Upper lobe of right lung (tissue), 1 donor: ENCODE measurements at regions not wholly inside any gene's neighbourhood (a gene's known extent, or its start where the extent isn't known, plus 50 kb on each side); places are given as distances from the start of the nearest gene placed in this dataset.

Source experiments
- ATAC-seq: fragments of 200-7000 bp; cut with Tn5 transposase; one replicate; pipeline ENCODE4 v1.9.1; 2020; ENCODE audit warnings: mild to moderate bottlenecking, moderate library complexity
- DNase-seq: peaks from one replicate; pipeline ENCODE4 v3.0.0-alpha.2; 2020
- H3K27ac ChIP-seq: fragments of 200-600 bp; one replicate; pipeline ENCODE4 v1.8.0; 2022
- H3K27me3 ChIP-seq: fragments of 200-600 bp; one replicate; pipeline ENCODE4 v1.8.0; 2022; ENCODE audit warnings: mild to moderate bottlenecking
- H3K36me3 ChIP-seq: fragments of 200-600 bp; one replicate; pipeline ENCODE4 v1.8.0; 2022
- H3K4me1 ChIP-seq: fragments of 200-600 bp; one replicate; pipeline ENCODE4 v1.8.0; 2022
- H3K4me3 ChIP-seq: fragments of 200-600 bp; one replicate; pipeline ENCODE4 v1.8.0; 2022; ENCODE audit warnings: mild to moderate bottlenecking
- H3K9me3 ChIP-seq: fragments of 200-600 bp; one replicate; pipeline ENCODE4 v1.8.0; 2022
- CTCF ChIP-seq: fragments of 200-600 bp; IDR thresholded peaks from one replicate; pipeline ENCODE4 v1.8.0; 2022; ENCODE audit warnings: antibody characterized with exemption
- intact Hi-C: fragments of 100-400 bp; cut with DNase I; formaldehyde crosslinking; loops from one replicate; pipeline ENCODE4 v1.11.0; 2022
- donor health status: DM: no; HTN: yes; CAD: no; lungs with severe emphysema.

DNA sequence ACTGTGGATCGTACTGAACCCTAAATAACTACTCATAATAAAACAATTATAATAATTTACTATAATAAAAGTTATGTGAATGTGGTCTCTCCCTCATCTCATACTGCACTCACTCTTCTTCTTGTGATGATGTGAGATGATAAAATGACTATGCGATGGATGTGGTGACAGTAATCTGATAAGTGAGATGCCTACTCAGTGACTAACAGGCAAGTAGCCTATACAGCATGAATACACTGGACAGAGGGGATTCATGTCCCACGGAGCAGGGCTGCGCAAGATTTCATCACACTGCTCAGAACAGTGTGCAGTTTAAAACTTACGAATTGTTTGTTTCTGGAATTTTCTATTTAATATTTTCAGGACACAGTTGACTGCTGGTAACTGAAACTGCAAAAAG lies 304.0 kb downstream of the DUSP10 start:
- no peak for TF ChIP-seq CTCF
- Histone ChIP-seq H3K27ac (no peak overlapping the region), H3K9me3 (no peaks in the 10 kb centered on the region), H3K4me1 (peaks cover 16% of the 10 kb centered on the region), H3K27me3 (no peaks in the 10 kb centered on the region), H3K4me3 (no peak overlapping the region), H3K36me3 (no peaks in the 10 kb centered on the region)
- DNase-seq (no peak), ATAC-seq (no peak)
- intact Hi-C loops = loop anchor here (10.0 kb wide), 2 partner anchors 173 to 553 kb away; no protein-coding TSS in a partner anchor

GRCh38 chr1:221439008-221439746 lies 302.7 kb downstream of the DUSP10 start:
- intact Hi-C loops = loop anchor here (10.0 kb wide), 2 partner anchors 174 to 554 kb away; no protein-coding TSS in a partner anchor
- DNase-seq (no peak), ATAC-seq (no peak)
- no peaks in the 10 kb centered on the region for H3K27me3 ChIP-seq
- no peak overlapping the region for H3K4me3 ChIP-seq
- no peaks in the 10 kb centered on the region for H3K36me3 ChIP-seq
- H3K4me1 ChIP-seq = peaks cover 16% of the 10 kb centered on the region
- H3K27ac ChIP-seq = no peak overlapping the region
- no peaks in the 10 kb centered on the region for H3K9me3 ChIP-seq
- no peak for TF ChIP-seq CTCF

DNA sequence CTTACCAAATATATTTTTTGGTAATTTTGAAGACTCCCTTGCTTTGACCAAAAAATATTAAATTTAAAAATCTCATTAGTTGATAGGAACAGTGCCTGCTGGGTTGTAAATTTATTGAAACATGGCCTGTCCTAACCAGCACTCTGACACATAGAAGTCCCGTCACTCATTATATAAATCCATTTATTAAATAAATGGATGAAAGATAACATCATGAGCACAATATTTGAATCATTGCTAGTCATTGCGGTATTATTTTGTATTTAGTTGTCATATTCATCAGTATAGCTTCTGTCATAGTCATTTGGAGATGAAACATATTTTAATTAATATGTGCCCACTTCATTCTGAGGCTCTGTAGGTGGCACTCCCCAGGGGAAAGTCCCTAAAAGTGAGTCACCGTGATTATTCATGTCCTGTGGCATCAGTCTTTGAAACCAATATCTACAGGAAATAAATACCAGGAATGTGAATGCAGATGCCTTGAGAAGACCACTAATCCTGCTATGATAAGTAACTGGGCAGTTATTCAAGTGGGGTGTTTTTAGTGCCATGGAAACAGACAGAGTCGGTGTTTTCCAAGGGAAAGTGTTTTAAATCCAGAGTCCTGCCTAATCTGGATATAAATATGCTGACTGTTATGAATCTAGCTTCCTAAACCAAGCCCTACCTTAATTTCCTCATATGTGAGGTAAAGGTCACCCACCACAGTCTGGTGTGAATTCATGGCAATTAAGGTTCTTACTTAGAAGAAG lies 302.0 kb downstream of the DUSP10 start:
- no peaks in the 10 kb centered on the region for H3K27me3 ChIP-seq
- ATAC-seq = peak; percentile 14
- H3K4me1 ChIP-seq = peaks cover 16% of the 10 kb centered on the region
- intact Hi-C loops = loop anchor here (10.0 kb wide), 2 partner anchors 175 to 555 kb away; no protein-coding TSS in a partner anchor
- peak overlapping the region; percentile 48 for H3K27ac ChIP-seq
- no peak for DNase-seq
- H3K36me3 ChIP-seq = no peaks in the 10 kb centered on the region
- H3K4me3 ChIP-seq = no peak overlapping the region
- TF ChIP-seq CTCF = no peak
- no peaks in the 10 kb centered on the region for H3K9me3 ChIP-seq

DNA sequence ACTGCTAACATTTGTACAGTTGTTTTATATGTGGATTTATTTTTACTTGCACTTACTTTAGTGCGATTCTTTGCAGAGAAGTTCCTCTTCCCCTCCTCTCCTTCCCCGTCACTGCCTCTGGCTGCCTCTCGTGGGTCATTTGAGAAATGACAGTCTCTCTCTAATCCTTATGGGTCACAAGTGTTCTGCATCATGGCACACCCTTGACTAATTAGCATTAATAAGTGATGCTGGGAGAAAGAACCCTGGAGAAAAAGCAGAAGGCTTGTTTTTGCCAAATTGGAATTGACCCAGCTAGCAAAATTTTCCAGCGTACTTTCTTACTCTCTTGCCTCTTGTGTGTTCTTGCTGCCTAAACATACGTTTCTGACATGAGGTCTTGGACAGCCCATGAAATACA lies 301.2 kb downstream of the DUSP10 start:
- peak; percentile 28 for TF ChIP-seq CTCF
- Histone ChIP-seq H3K4me3 (no peak overlapping the region), H3K27me3 (no peaks in the 10 kb centered on the region), H3K9me3 (no peaks in the 10 kb centered on the region), H3K27ac (peak overlapping the region; percentile 48), H3K4me1 (peaks cover 16% of the 10 kb centered on the region), H3K36me3 (no peaks in the 10 kb centered on the region)
- ATAC-seq (peak; percentile 75), DNase-seq (no peak)
- intact Hi-C loops = no loop called here

DNA sequence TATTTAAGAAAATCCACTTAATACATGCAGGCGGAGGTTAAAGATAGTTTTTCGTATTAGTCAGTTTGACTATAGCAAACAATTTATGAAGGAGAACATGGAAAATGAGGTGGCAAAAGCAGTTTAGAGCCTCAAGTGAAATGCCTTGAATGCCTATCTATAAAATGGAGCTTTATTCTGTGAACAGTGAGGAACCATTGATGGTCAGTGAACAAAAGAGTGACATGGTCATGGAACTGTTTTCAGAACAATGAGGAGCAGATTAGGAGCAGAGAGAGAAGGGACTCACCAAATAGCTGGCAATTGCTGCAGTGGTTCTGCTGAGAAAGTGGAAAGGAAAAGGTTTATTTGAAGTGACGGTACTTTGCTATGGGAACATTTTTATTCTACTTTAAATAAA lies 299.8 kb downstream of the DUSP10 start:
- Histone ChIP-seq H3K9me3 (no peaks in the 10 kb centered on the region), H3K4me1 (peaks cover 16% of the 10 kb centered on the region), H3K36me3 (no peaks in the 10 kb centered on the region), H3K27me3 (no peaks in the 10 kb centered on the region), H3K27ac (no peak overlapping the region), H3K4me3 (no peak overlapping the region)
- intact Hi-C loops = no loop called here
- no peak for TF ChIP-seq CTCF
- DNase-seq (no peak), ATAC-seq (no peak)
